ENCODE measurements at regions not wholly inside any gene's neighbourhood (a gene's known extent, or its start where the extent isn't known, plus 50 kb on each side); places are given as distances from the start of the nearest gene placed in this dataset.

DNA sequence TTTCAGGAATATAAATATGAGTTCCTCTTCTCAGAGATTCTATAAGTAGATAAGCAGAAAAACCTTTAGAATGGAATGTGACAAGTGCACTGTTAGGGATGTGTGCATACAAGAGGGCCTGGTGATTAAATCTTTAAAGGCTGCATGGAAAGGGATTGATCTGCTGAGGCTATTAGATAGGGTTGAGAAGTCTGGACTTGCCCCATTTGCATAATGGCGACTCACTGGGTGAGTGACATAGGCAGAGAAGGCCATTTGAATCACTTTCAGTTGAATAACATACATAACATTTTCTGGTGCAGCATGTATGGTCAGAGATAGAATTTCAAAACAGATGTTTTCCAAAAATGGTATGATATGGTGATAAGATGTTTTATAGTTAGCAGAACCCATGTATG is 156.9 kb downstream of the ZNF621 start:
- TF ChIP-seq, protein P1, sequence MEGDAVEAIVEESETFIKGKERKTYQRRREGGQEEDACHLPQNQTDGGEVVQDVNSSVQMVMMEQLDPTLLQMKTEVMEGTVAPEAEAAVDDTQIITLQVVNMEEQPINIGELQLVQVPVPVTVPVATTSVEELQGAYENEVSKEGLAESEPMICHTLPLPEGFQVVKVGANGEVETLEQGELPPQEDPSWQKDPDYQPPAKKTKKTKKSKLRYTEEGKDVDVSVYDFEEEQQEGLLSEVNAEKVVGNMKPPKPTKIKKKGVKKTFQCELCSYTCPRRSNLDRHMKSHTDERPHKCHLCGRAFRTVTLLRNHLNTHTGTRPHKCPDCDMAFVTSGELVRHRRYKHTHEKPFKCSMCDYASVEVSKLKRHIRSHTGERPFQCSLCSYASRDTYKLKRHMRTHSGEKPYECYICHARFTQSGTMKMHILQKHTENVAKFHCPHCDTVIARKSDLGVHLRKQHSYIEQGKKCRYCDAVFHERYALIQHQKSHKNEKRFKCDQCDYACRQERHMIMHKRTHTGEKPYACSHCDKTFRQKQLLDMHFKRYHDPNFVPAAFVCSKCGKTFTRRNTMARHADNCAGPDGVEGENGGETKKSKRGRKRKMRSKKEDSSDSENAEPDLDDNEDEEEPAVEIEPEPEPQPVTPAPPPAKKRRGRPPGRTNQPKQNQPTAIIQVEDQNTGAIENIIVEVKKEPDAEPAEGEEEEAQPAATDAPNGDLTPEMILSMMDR (conservative IDR thresholded peaks at IDR 0.05; ENCODE audit: low read depth, low read length) = no peak
- Histone ChIP-seq H2AFZ (ENCODE audit: low read depth) (no peak overlapping the region), H3K4me1 (ENCODE audit: low read depth, poor library complexity, severe bottlenecking) (no peaks in the 10 kb centered on the region), H3K27ac (no peak overlapping the region), H4K20me1 (ENCODE audit: insufficient read depth) (no peaks in the 10 kb centered on the region), H3K4me2 (no peak overlapping the region), H3K9ac (no peak overlapping the region), H3K4me3 (IDR thresholded peaks at IDR 0.05; ENCODE audit: insufficient read depth, low read depth, low read length) (no peak overlapping the region), H3K36me3 (ENCODE audit: insufficient read depth) (no peaks in the 10 kb centered on the region), H3K79me2 (ENCODE audit: insufficient read depth, low read depth) (no peaks in the 10 kb centered on the region), H3K27me3 (ENCODE audit: insufficient read depth, low read depth) (no peaks in the 10 kb centered on the region)

DNA sequence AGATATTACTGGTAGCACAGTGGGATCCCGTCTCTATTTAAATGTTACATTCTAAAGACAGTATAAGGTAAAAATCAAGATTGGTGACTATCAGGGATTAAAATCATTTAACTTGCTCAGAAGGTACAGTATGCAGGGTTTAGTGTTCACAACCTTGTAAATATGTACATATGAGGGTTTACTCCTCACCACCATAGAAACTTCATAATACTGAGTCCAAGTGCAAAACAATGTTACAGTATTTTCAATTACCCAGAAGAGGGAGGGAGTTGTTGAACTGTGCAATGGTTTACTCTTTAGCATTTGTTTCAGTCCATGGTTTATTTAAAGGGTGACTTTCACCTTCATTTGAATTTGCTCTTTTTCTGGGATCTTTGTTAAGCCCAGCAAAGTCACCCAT is 165.1 kb downstream of the ZNF621 start:
- Histone ChIP-seq H3K36me3 (ENCODE audit: insufficient read depth) (no peaks in the 10 kb centered on the region), H3K4me1 (ENCODE audit: low read depth, poor library complexity, severe bottlenecking) (no peaks in the 10 kb centered on the region), H3K4me3 (IDR thresholded peaks at IDR 0.05; ENCODE audit: insufficient read depth, low read depth, low read length) (no peak overlapping the region), H3K27me3 (ENCODE audit: insufficient read depth, low read depth) (no peaks in the 10 kb centered on the region), H2AFZ (ENCODE audit: low read depth) (no peak overlapping the region), H4K20me1 (ENCODE audit: insufficient read depth) (no peaks in the 10 kb centered on the region), H3K4me2 (no peak overlapping the region), H3K9ac (no peak overlapping the region), H3K79me2 (ENCODE audit: insufficient read depth, low read depth) (no peaks in the 10 kb centered on the region), H3K27ac (no peak overlapping the region)
- TF ChIP-seq, protein P1 (conservative IDR thresholded peaks at IDR 0.05; ENCODE audit: low read depth, low read length) = no peak

- Histone ChIP-seq H3K4me2 (no peak overlapping the region), H3K27ac (no peak overlapping the region), H4K20me1 (ENCODE audit: insufficient read depth) (no peaks in the 10 kb centered on the region), H3K4me1 (ENCODE audit: low read depth, poor library complexity, severe bottlenecking) (no peaks in the 10 kb centered on the region), H3K36me3 (ENCODE audit: insufficient read depth) (no peaks in the 10 kb centered on the region), H3K9ac (no peak overlapping the region), H3K27me3 (ENCODE audit: insufficient read depth, low read depth) (no peaks in the 10 kb centered on the region), H2AFZ (ENCODE audit: low read depth) (no peak overlapping the region), H3K4me3 (IDR thresholded peaks at IDR 0.05; ENCODE audit: insufficient read depth, low read depth, low read length) (no peak overlapping the region), H3K79me2 (ENCODE audit: insufficient read depth, low read depth) (no peaks in the 10 kb centered on the region)
- TF ChIP-seq, protein P1 (conservative IDR thresholded peaks at IDR 0.05; ENCODE audit: low read depth, low read length) = no peak
Measured at GRCh38 chr3:40690749-40691451, 166.1 kb downstream of the ZNF621 start.

- no peak overlapping the region for H3K27ac ChIP-seq
- H3K79me2 ChIP-seq (ENCODE audit: insufficient read depth, low read depth) = no peaks in the 10 kb centered on the region
- H3K27me3 ChIP-seq (ENCODE audit: insufficient read depth, low read depth) = no peaks in the 10 kb centered on the region
- H3K4me3 ChIP-seq (IDR thresholded peaks at IDR 0.05; ENCODE audit: insufficient read depth, low read depth, low read length) = no peak overlapping the region
- H3K4me1 ChIP-seq (ENCODE audit: low read depth, poor library complexity, severe bottlenecking) = no peaks in the 10 kb centered on the region
- no peak overlapping the region for H2AFZ ChIP-seq (ENCODE audit: low read depth)
- no peak overlapping the region for H3K4me2 ChIP-seq
- no peaks in the 10 kb centered on the region for H3K36me3 ChIP-seq (ENCODE audit: insufficient read depth)
- TF ChIP-seq, protein P1 (conservative IDR thresholded peaks at IDR 0.05; ENCODE audit: low read depth, low read length) = no peak
- no peaks in the 10 kb centered on the region for H4K20me1 ChIP-seq (ENCODE audit: insufficient read depth)
- no peak overlapping the region for H3K9ac ChIP-seq
Measured at GRCh38 chr3:40691452-40691861, 166.7 kb downstream of the ZNF621 start.

Data from KMS-11 (cell line).